GM19324 (cell line): ENCODE measurements at regions not wholly inside any gene's neighbourhood (a gene's known extent, or its start where the extent isn't known, plus 50 kb on each side); places are given as distances from the start of the nearest gene placed in this dataset.

Experiments used
- ATAC-seq: cut with Tn5 transposase; IDR thresholded peaks from one replicate; pipeline ENCODE4 v1.9.1; 2021; ENCODE audit warnings: mild to moderate bottlenecking, moderate library complexity; ENCODE audit not compliant: unreplicated experiment, low FRiP score

GRCh38 chr11:122287401-122287800 lies 171.4 kb upstream of the BLID start:
- ATAC-seq = no peak

- no peak for ATAC-seq
Observed at GRCh38 chr11:122285070-122285988, 169.3 kb upstream of the BLID start.

GRCh38 chr11:122280870-122281269 lies 164.9 kb upstream of the BLID start:
- ATAC-seq = no peak

GRCh38 chr11:122279194-122279593 lies 163.2 kb upstream of the BLID start:
- ATAC-seq = no peak

- ATAC-seq = no peak
Observed at GRCh38 chr11:122277493-122277892, 161.5 kb upstream of the BLID start.

GRCh38 chr11:122276221-122276620 lies 160.2 kb upstream of the BLID start:
- no peak for ATAC-seq

GRCh38 chr11:122275508-122275907 lies 159.5 kb upstream of the BLID start:
- ATAC-seq = no peak

GRCh38 chr11:122273476-122274191 lies 157.6 kb upstream of the BLID start:
- no peak for ATAC-seq

GRCh38 chr11:122271745-122272144 lies 155.7 kb upstream of the BLID start:
- no peak for ATAC-seq

- ATAC-seq = no peak
Observed at GRCh38 chr11:122271137-122271536, 155.1 kb upstream of the BLID start.

- no peak for ATAC-seq
Observed at GRCh38 chr11:122270535-122270934, 154.5 kb upstream of the BLID start.

GRCh38 chr11:122269824-122270223 lies 153.8 kb upstream of the BLID start:
- ATAC-seq = no peak

GRCh38 chr11:122268601-122269130 lies 152.7 kb upstream of the BLID start:
- ATAC-seq = no peak

- ATAC-seq = no peak
Observed at GRCh38 chr11:122267602-122268001, 151.6 kb upstream of the BLID start.

GRCh38 chr11:122265981-122266380 lies 150.0 kb upstream of the BLID start:
- ATAC-seq = no peak

GRCh38 chr11:122264121-122264520 lies 148.1 kb upstream of the BLID start:
- ATAC-seq = no peak

GRCh38 chr11:122261546-122261945 lies 145.5 kb upstream of the BLID start:
- no peak for ATAC-seq

GRCh38 chr11:122259195-122259821 lies 143.3 kb upstream of the BLID start:
- ATAC-seq = no peak

GRCh38 chr11:122258446-122259194 lies 142.6 kb upstream of the BLID start:
- no peak for ATAC-seq

GRCh38 chr11:122253589-122254231 lies 137.7 kb upstream of the BLID start:
- no peak for ATAC-seq
